ENCODE measurements at regions not wholly inside any gene's neighbourhood (a gene's known extent, or its start where the extent isn't known, plus 50 kb on each side); places are given as distances from the start of the nearest gene placed in this dataset.
"Not testable (repeated sequence)": the region's sequence is repeated elsewhere in the genome, so short reads cannot be mapped to it uniquely, and the experiment has no call there.

DNA sequence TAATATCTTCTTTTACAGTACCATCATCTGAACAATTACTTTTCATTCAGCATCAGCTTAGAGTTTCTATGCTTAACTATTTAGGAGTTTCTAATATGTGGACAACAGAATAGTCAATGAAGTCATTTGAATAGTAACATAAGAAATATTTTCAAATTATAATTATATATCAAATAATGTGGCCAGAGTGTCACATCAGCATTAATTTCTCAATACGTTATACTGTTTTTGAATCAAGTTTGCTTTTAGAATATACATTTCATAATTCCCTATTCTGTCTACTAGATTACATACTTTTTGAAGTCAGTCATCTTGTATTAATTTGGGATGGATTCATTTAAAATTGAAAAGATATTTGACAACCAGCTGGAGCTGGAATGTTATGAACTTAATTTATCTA is 677.4 kb upstream of the PABPC4L start:
- intact Hi-C loops (cut with DNase I), result no loop called here
- Histone ChIP-seq H3K9me3 (no peaks in the 10 kb centered on the region), H3K4me3 (no peak overlapping the region), H3K27ac (no peak overlapping the region), H3K36me3 (no peaks in the 10 kb centered on the region), H3K4me1 (replicated peaks) (no peaks in the 10 kb centered on the region), H3K27me3 (replicated peaks; ENCODE audit: insufficient read depth) (no peaks in the 10 kb centered on the region)
- TF ChIP-seq, protein P1, sequence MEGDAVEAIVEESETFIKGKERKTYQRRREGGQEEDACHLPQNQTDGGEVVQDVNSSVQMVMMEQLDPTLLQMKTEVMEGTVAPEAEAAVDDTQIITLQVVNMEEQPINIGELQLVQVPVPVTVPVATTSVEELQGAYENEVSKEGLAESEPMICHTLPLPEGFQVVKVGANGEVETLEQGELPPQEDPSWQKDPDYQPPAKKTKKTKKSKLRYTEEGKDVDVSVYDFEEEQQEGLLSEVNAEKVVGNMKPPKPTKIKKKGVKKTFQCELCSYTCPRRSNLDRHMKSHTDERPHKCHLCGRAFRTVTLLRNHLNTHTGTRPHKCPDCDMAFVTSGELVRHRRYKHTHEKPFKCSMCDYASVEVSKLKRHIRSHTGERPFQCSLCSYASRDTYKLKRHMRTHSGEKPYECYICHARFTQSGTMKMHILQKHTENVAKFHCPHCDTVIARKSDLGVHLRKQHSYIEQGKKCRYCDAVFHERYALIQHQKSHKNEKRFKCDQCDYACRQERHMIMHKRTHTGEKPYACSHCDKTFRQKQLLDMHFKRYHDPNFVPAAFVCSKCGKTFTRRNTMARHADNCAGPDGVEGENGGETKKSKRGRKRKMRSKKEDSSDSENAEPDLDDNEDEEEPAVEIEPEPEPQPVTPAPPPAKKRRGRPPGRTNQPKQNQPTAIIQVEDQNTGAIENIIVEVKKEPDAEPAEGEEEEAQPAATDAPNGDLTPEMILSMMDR (IDR thresholded peaks at IDR 0.05), result no peak
- TF ChIP-seq POLR2A (IDR thresholded peaks at IDR 0.05) (no peak), POLR2AphosphoS5 (IDR thresholded peaks at IDR 0.05) (no peak)
- 92% methylated on average over 1 of the region's 1 CpG for WGBS
- DNase-seq (ENCODE audit: low spot score), result no peak

DNA sequence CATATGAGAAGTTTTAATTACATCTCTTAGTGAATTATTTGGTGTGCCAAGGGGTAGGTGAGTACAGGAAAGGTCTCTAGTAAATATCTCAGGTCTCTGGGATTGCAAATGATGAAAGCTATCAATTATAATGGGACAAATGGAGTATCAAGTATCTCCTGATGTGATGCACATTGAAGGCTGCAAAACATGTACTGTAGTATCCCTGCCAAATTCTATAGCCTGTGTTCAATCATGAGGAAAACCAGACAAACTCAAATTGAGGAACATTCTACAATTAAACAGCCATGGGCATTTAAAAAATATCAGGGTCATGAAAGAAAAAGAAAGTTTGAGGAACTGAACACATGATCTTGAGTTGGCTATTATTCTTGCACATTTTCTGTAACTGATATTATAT is 665.4 kb upstream of the PABPC4L start:
- H3K9me3 ChIP-seq, result no peaks in the 10 kb centered on the region
- H3K4me1 ChIP-seq (replicated peaks), result no peaks in the 10 kb centered on the region
- no peaks in the 10 kb centered on the region for H3K36me3 ChIP-seq
- TF ChIP-seq, protein P1 (IDR thresholded peaks at IDR 0.05), result no peak
- no peak for TF ChIP-seq POLR2AphosphoS5 (IDR thresholded peaks at IDR 0.05)
- TF ChIP-seq POLR2A (IDR thresholded peaks at IDR 0.05), result no peak
- H3K27ac ChIP-seq, result no peak overlapping the region
- H3K27me3 ChIP-seq (replicated peaks; ENCODE audit: insufficient read depth), result no peaks in the 10 kb centered on the region
- H3K4me3 ChIP-seq, result no peak overlapping the region
- no peak for DNase-seq (ENCODE audit: low spot score)
- intact Hi-C loops (cut with DNase I), result no loop called here

DNA sequence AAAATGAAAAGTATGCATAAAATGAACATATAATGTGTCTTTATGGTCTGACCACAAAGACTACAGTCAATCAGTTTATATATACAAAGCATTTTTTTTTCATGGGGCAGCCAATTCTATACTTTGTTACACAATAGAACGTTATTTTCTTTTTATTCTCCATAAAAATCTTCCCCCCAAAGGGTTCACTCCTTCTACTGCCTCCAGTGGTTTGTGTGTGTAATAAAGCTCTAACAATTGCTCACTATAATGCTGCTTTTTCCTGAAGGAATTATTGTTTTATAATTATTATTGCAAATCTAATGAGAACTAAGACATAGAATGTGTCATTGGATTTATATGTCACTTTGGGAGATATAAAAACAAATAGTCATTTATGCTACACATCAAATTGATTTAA is 664.1 kb upstream of the PABPC4L start:
- Histone ChIP-seq H3K36me3 (no peaks in the 10 kb centered on the region), H3K4me1 (replicated peaks) (no peaks in the 10 kb centered on the region), H3K9me3 (no peaks in the 10 kb centered on the region), H3K27ac (no peak overlapping the region), H3K4me3 (no peak overlapping the region), H3K27me3 (replicated peaks; ENCODE audit: insufficient read depth) (no peaks in the 10 kb centered on the region)
- 73% methylated on average over 1 of the region's 1 CpG for WGBS
- DNase-seq (ENCODE audit: low spot score), result no peak
- intact Hi-C loops (cut with DNase I), result no loop called here
- TF ChIP-seq POLR2A (IDR thresholded peaks at IDR 0.05), result no peak
- TF ChIP-seq, protein P1 (IDR thresholded peaks at IDR 0.05), result no peak
- TF ChIP-seq POLR2AphosphoS5 (IDR thresholded peaks at IDR 0.05), result no peak

DNA sequence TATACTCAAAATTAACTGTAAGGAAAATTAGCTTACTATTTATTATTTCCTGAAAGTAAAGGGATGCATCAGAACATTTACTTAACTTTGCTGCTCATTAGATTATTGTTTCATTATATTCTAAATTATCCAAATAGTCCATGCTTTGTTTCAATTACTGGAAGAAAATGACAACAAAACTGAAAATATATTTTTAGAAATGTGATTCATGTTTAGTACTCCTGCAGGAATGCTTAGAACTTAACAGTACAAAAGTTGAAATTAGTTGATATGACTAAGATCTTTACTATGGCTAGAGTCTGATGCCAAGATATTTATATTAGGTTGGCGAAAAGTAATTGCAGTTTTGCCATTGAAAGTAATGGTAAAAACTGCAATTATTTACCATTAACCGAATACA is 660.5 kb upstream of the PABPC4L start:
- intact Hi-C loops (cut with DNase I), result no loop called here
- H3K4me3 ChIP-seq, result no peak overlapping the region
- TF ChIP-seq POLR2A (IDR thresholded peaks at IDR 0.05) (no peak), POLR2AphosphoS5 (IDR thresholded peaks at IDR 0.05) (no peak)
- TF ChIP-seq, protein P1 (IDR thresholded peaks at IDR 0.05), result no peak
- no peak for DNase-seq (ENCODE audit: low spot score)
- no peaks in the 10 kb centered on the region for H3K36me3 ChIP-seq
- H3K27me3 ChIP-seq (replicated peaks; ENCODE audit: insufficient read depth), result no peaks in the 10 kb centered on the region
- no peaks in the 10 kb centered on the region for H3K4me1 ChIP-seq (replicated peaks)
- 98% methylated on average over 2 of the region's 2 CpGs for WGBS
- no peak overlapping the region for H3K27ac ChIP-seq
- no peaks in the 10 kb centered on the region for H3K9me3 ChIP-seq

DNA sequence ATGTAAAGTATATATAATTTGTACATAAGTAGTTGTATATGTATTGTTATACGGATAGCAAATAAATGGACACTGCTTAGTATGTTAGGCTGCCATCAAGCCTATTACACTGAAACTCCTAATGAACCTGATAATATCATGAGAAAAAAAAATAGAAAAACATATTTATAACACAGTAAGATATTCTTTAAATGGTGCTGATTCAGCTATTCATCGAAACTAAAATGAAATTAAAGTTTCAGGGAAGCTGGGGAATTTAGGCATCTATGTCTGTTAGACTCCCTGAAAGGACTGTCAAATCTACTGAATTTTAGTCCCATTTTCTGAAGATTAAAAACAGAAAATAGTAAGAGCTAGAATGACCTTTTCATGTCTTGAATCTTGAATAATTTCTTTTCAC is 647.1 kb upstream of the PABPC4L start:
- no peaks in the 10 kb centered on the region for H3K9me3 ChIP-seq
- H3K4me3 ChIP-seq, result no peak overlapping the region
- no peak for DNase-seq (ENCODE audit: low spot score)
- no peaks in the 10 kb centered on the region for H3K27me3 ChIP-seq (replicated peaks; ENCODE audit: insufficient read depth)
- no peak for TF ChIP-seq POLR2AphosphoS5 (IDR thresholded peaks at IDR 0.05)
- TF ChIP-seq POLR2A (IDR thresholded peaks at IDR 0.05), result no peak
- TF ChIP-seq, protein P1 (IDR thresholded peaks at IDR 0.05), result no peak
- intact Hi-C loops (cut with DNase I), result no loop called here
- H3K4me1 ChIP-seq (replicated peaks), result no peaks in the 10 kb centered on the region
- no peaks in the 10 kb centered on the region for H3K36me3 ChIP-seq
- WGBS, result 95% methylated on average over 2 of the region's 2 CpGs
- no peak overlapping the region for H3K27ac ChIP-seq

DNA sequence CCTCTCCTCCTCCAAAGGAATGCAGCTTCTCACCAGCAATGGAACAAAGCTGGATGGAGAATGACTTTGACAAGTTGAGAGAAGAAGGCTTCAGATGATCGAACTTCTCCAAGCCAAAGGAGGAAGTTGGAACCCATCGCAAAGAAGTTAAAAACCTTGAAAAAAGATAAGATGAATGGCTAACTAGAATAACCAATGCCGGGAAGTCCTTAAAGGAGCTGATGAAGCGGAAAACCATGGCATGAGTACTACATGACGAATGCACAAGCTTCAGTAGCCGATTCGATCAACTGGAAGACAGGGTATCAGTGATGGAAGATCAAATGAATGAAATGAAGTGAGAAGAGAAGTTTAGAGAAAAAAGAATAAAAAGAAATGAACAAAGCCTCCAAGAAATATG is 629.2 kb upstream of the PABPC4L start:
- H3K9me3 ChIP-seq; intact Hi-C loops (cut with DNase I); H3K4me1 ChIP-seq (replicated peaks); H3K27ac ChIP-seq; H3K36me3 ChIP-seq; H3K4me3 ChIP-seq; H3K27me3 ChIP-seq (replicated peaks; ENCODE audit: insufficient read depth); DNase-seq (ENCODE audit: low spot score): not testable (repeated sequence)
- WGBS, result 95% methylated on average over 7 of the region's 7 CpGs

Measured in prostate gland (tissue), 2 donors.